HG02798 (cell line): ENCODE measurements at regions not wholly inside any gene's neighbourhood (a gene's known extent, or its start where the extent isn't known, plus 50 kb on each side); places are given as distances from the start of the nearest gene placed in this dataset.

Experiments
- ATAC-seq: cut with Tn5 transposase; IDR thresholded peaks from one replicate; pipeline ENCODE4 v1.9.1; 2021; ENCODE audit warnings: mild to moderate bottlenecking; ENCODE audit not compliant: unreplicated experiment, poor library complexity

DNA sequence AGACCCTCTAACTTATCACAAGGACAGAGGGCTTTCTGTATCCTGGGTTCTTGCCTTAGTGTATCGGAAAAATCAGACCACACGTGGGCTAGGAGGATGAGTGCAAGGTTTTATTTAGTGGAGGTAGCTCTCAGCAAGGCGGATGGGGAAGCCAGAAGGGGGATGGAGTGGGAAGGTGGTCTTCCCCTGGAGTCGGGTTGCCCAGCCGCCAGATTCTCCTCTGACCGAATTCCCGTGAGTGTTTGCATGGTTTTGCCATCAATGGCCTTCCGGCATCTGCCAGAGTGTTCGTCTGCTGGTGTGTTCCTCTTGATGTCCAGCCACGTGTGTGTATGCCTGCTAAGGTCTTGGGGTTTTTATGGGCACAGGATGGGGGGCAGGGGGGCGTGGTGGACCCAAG lies 1335.1 kb upstream of the SPRY2 start:
- no peak for ATAC-seq

DNA sequence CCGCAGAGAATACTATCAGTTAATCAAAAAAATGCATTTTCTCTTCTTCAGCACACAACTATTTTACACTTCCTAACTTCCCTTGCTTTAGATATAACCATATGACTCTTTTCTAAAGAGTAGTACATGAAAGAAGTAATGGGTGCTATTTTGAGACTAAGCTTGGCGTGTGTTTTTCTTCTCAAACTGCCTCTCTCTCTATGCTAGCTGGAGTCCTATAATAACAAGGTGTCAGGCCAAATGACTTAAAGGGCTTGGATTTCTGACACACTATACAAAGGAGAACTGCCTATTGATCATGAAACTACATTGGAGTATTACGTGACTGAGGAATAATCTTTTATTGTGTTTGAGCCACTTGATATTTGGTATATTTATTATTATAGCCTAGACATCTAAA lies 1330.1 kb upstream of the SPRY2 start:
- no peak for ATAC-seq

DNA sequence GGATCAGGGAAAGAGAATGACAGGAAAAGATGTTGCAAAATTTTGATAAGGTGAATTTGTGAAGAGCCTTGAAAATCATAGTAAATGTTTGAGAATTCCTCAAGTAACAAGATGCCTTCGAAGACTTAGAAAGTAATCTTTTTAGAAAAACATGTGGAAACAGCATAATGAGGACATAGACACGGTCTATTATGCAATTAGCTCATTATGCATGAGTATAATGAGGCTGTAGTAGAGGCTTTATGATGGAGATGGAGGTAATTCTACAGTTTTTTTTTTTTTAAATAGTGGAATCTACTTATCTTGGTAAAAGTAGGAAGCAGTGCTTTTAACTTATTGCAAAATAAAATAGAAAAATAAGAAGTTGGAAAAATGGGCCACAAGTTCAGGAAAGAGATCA lies 1329.1 kb upstream of the SPRY2 start:
- no peak for ATAC-seq

DNA sequence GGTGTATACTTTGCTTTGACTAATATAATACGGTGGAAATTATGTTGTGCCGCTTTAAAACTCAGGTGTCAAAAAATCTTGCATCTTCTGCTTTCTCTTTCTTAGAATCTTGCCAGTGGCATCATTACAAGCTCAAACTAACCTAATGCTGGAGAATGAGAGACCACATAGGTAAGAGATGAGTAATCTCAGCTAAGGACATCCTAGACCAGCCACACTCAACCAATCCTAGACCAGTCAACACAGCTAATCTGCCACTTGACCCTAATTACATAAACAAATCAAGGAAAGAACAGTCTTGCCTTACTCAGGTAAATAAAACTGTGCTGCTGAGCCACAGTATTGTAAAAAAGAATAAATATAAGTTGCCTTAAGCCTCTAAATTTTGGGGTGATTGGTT lies 1323.9 kb upstream of the SPRY2 start:
- ATAC-seq, result no peak

DNA sequence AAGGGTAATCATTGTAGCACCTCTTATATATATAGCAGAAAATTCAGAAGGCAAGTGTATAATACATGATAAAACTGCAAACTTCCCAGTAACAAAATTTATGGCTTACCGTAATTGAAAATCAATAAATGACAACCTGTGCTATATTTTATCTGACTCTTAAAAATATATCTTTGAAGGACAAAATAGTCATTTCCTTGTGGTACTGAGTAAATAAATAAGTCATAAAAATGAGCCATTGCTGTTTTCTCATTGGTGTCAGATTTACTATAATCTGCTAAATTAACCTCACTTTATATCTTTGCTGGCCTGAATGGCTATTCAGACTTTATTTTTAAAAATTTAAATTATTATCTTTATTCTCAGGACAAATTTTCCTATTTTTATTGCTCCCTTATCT lies 1319.1 kb upstream of the SPRY2 start:
- ATAC-seq, result no peak

DNA sequence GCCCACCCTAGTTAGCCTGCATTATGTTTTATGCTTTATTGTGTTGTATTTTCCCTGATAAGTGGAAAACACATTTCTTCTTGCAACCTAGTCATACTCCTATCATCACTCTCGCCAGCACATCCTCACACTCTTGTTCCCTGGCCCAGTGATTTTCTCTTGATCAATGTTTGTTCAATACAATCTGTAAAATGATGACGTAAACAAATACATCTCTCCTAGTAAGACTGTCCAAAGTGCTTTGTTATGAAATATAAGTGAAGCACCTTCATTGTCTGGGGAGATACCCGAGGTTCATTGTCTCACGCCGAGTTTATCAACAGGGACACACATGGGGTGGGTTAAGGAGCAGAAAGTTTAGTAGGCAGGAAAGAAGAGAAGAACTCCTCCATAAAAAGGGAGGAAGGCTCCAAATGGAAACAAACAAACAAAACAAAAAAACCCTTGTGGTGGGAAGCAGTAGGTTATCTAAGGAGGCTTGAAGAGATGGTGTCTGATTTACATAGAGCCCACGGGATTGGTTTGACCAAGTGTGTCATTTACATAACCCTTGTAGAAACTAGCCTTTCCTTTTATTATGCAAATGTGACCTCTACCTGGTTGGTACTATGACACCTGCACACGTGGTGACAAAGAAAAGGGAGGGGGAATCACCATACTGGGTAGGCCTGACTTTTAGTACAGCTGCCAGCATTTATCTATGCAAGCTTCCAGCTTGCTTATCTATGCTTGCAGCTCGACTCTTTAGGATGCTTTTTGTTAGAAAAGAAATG lies 1317.9 kb upstream of the SPRY2 start:
- no peak for ATAC-seq

DNA sequence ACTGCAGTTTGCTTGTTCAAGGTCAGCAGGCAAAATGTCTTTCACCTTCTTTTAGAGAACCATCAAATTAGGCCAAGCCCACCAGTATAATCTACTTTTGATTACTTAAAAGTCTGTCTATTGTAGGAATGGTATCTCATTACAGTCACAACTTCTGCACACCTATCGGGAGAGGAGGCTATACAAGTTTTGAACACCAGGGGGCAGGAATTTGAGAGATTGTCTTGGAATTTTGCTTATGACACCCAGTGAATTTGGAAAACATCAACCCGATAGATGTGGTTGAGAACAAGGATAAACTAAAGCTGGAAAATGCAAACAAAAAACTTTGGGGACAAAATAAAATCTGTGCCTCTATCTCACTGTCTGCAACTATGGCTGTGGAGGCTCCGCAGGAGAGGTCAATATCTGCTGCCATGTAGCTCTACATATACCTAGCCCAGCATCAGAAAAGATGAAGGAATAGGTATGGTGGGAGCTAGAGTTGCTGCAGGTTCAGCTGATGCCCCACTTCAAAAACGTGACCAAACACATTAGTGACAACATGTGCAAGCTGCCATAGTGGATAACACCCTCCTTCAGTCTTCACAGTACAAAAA lies 1299.2 kb upstream of the SPRY2 start:
- ATAC-seq, result no peak

DNA sequence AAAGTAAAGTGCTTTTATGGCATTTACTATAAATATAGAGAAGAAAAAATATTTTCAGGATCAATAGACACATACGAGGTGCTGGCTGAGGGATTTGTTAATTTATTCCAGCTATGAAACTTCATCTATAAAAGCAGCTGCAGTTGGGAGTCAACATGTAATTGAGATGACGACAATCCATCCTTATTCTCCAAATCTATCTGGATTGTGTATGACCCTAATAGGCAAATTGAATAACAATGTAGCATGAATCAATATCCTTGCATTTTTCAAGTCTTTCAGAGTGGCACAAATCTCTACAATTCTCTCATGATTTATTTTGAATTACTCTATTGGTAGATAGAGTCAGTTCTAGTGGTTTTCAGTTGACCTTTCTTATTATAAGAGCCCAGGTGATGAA lies 1296.5 kb upstream of the SPRY2 start:
- ATAC-seq, result no peak

DNA sequence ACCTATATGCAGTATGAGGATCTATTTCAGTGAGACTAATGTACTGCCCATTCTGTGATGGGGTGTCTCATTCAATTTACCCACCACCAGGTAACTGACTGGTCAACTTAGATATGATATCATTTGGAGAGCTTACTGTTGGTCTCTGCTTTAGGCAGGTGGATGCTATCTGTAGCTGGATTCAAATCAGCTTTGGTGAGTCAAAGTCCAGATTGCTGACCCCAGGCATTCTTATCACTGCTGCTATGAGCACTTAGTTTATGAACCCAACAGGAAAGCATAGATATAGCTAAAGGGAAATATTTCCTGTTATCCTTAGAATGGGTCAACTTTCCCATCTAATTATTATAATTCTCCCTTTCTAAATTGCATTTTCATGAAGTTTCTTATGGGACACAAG lies 1295.2 kb upstream of the SPRY2 start:
- no peak for ATAC-seq

DNA sequence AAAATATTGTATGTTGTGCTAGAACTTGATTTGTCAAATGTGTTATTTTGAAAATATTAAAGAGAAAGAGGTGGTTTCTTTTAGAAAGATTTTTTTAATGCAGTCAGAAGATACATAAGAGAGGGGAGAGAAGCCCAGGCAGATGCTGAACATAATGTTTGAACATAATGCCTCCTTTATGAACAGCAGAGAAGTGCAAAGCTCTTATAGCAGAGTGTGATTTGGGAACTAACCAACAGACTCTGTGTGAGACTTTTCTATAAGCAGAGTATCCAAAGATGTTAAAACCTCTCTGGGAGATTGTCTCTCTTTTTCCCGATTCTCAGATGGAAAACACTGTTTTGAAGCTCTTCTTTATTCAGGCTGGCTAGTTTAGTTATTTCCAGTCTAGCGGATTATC lies 1274.1 kb upstream of the SPRY2 start:
- ATAC-seq, result no peak

DNA sequence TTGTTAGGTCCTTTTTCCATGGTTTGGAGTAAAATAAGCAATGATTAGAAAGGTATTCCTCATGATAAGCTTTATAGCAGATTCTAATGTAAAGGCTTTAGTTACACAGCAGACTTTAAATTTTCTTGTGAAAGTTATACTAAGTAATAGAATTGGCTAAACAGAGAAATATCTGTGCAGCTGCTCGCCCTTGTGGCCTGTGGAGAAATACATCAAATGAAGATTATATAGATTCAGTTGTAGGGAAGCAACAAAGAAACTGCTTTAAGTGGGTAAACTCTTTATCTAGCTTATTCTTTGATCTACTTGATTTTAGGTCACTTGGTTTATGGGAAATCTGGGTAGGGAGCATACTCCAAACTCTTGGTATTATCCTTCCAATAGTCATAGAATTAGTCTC lies 1269.7 kb upstream of the SPRY2 start:
- no peak for ATAC-seq

DNA sequence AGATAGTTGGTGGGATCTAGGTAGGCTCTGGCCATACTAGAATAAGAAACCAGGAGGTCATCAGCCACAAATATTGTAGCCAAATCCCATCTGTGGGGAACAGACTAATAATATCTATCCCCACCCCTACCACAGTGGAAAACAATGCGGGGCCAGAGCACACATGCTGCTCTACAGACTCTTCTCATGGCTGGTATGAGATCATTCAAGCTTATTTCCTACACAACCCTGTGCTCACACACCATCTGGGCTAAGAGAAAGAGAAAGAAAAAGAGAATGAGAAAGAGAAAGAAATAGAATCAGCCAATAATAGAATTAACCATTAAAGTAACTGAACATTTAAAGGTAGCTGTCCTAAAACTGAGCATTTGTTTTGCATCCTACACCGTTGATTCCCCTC lies 1268.4 kb upstream of the SPRY2 start:
- no peak for ATAC-seq

DNA sequence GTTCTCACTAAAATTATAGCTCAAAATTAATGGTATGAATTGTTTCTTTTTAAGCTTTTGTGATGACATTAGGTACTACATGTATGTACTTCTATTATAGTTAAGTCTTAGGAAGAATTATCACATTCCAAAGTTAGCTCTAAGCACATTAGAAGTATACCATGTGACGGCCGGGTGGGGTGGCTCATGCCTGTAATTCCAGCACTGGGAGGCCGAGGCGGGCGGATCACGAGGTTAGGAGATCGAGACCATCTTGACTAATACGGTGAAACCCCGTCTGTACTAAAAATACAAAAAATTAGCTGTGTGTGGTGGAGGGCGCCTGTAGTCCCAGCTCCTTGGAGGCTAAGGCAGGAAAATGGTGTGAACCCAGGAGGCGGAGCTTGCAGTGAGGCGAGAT lies 1265.1 kb upstream of the SPRY2 start:
- no peak for ATAC-seq

DNA sequence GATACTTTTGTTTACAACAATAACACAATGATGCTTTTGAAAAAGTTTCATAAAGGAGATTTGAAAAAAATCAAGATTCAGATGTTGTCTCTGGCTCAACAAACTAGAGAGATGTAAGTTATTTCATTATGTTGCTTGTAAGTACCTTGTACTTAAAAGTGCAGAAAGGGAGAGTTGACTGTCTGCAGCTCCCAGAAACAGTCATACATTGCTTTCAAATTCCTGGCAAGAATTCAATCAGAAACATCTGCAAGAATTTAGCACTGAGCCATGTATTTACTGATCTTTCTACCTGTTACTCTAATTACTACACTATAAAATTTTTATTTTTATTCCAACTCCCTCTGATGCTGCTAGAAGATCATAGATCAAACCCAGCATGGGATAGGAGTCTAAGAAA lies 1261.3 kb upstream of the SPRY2 start:
- no peak for ATAC-seq

DNA sequence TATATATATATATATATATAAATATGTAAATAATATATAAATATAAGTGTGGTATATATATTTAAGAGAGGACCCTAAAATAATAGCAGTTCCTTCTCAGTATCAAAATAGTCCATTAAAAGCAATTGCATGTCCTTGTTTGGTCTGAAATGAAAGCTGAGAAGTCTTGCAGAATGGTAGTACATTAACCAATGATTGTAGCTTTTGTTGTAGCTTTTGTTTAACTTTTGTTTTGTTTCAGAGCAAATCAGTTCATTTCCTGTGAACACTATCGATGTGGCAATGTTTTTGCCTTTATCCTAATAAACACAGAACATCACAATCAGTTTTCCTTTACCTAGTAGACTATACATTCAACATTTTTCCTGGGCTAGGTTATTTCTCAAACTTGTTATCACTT lies 1256.2 kb upstream of the SPRY2 start:
- ATAC-seq, result no peak

DNA sequence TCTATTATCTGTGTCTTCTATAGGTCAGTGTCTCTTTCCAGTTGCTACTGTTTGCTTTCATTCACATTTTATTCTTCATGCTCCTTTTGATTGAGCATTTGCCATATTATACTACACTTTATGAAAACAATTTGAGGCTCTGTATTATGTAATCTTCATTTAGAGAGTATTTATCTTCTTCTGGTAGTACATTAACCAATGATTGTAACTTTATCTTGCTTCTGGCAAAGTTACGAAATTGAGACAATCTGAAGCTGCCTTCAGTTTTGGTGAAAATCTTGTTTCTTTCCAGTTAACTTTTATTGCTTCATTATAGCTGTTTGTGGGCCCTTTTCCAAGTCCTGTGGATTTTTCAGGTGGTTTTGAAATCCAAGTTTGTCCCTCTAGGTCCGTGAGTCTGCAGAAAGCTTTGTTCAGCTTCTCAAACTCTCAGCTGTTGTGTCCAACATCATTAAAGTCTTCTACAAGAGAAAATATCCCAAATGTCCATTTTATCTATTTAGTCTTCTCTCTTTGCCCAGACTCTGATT lies 1255.4 kb upstream of the SPRY2 start:
- ATAC-seq, result no peak

DNA sequence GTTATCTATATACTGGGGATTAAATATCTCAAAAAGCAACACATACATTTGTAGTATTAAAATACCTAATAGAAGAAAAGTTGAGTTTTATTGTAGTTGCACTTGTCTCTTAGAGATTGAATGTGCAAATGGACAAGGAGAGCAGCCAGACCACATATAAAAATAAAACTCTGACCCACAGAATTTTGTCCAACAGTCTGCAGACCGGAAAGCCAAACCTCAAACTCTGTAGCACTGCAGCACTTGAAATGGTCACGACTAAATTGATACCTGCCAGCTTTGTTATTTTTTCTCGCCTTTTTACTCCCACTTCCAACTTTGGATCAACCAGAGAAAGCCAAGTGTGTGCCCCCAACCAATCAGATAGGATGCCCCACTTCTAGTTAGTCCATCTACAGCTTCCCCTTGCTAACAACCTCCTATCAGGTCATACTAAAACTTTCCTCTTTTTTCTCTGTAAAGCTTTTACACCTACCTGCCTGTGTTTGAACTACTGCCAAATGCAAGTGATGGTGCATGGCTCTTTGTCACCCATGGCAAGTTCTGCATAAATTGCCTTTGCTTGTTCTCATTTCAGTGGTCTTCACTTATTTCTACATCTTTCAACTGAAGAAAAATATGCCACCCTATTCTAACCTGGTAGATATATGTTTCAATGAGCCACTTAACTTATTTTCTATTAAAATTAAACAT lies 1250.7 kb upstream of the SPRY2 start:
- no peak for ATAC-seq

DNA sequence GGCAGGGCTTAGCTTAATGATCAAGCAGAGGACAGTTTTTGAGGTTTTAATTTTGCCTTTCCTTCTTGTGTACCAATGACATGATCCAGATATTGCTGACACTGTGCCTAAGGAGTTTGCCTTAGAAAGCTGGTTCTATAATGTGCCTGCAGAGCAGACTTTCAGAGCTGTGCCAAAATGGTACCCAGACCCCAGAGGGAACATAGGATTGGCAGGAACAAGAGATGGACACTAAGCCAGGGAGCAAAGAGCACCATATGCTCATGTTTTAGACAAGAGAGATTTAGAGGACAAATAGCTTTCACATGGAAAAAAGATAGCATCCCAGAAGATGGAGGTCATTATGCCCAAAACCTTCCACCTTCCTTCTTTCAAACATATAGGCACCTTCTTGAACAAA lies 1241.5 kb upstream of the SPRY2 start:
- no peak for ATAC-seq

DNA sequence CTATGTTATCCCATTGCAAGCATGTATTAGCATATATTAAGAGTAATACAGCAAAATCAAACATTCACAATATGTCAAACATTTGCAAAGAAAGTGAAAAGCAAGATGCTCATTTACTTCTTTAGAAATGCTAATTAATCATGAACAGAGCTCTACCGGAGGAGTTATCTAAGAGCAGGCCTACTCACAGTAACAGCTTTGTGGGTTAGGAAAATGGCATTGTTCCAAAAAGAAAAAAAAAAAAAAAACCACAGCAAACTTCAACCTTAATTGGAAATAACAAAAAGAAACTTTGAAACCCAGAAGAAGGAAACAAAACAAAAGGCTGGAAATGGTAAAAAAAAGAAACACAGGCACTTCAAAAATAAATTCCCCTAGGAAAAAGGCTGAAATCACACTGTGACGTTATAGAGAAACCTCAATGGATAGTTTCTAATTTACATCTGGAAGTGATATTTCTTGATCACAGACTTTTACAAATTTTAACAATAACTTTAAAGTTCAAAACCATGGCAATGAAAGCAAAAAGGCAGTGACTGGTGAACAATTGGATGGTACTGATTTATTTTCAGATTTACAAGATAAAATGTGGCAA lies 1236.8 kb upstream of the SPRY2 start:
- ATAC-seq, result no peak

DNA sequence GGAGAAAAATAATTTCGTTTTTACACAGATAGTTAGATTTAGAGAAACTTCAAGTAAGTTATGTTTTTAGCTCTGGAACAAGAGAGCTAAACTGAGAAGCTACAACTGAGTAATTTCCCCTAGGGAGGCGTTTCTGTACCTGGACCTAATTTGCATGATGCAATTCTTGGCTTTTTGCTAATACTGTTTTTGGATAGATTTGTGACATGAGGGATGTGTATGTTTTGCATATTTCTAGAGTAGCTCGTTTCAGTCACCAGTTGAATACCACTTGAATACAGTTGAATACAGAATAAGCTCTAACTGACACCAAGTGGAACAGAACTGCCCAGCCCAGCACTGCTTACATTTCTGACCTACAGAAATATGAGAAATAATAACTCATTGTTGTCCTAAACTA lies 1227.9 kb upstream of the SPRY2 start:
- ATAC-seq, result no peak

DNA sequence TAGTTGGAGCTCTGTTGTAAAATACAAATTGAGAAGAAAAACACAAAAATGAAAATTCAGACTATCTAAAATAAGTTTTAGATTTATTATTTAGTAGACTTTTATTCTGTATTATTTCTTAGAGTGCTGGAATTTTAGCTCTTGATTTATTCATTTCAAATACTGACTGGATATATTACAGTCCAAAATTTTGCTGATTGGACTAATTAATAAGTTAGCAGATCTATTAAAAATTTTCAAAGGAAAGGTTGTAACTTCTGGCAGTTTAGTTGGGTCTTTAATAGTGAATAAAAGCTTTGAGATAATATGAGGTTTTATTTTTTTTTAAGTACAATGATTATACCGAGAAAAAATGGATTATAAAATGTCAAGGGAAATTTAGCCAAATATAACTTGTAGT lies 1224.9 kb upstream of the SPRY2 start:
- ATAC-seq, result no peak
